Suprapubic skin (tissue), 4 donors: ENCODE measurements at regions not wholly inside any gene's neighbourhood (a gene's known extent, or its start where the extent isn't known, plus 50 kb on each side); places are given as distances from the start of the nearest gene placed in this dataset.

Source experiments
- DNase-seq, 2 donors: peaks; one replicate each; pipeline ENCODE4 v3.0.0-alpha.2; 2019; ENCODE audit warnings: low spot score in 2 of 2
- H3K27ac ChIP-seq: fragments of 200-600 bp; sonication (generic); one replicate; pipeline ENCODE4 v1.5.1; 2019
- H3K27me3 ChIP-seq: fragments of 200-600 bp; sonication (generic); one replicate; pipeline ENCODE4 v1.5.1; 2019
- H3K36me3 ChIP-seq: fragments of 200-600 bp; sonication (generic); one replicate; pipeline ENCODE4 v1.5.1; 2019
- H3K4me1 ChIP-seq: fragments of 200-600 bp; sonication (generic); one replicate; pipeline ENCODE4 v1.5.1; 2019
- H3K4me3 ChIP-seq: fragments of 200-600 bp; sonication (generic); one replicate; pipeline ENCODE4 v1.5.1; 2019; ENCODE audit warnings: mild to moderate bottlenecking
- H3K9me3 ChIP-seq: fragments of 200-600 bp; sonication (generic); one replicate; pipeline ENCODE4 v1.5.1; 2019
- EP300 ChIP-seq: sonication (generic); formaldehyde crosslinking; IDR thresholded peaks from one replicate; pipeline ENCODE4 v1.6.1; 2017; ENCODE audit warnings: antibody characterized with exemption
- POLR2A ChIP-seq, 2 donors: fragments of 450-650 bp; IDR thresholded peaks; one replicate each; pipeline ENCODE4 v1.6.1; 2017; ENCODE audit warnings: antibody characterized with exemption in 2 of 2, mild to moderate bottlenecking in 2 of 2, moderate library complexity in 2 of 2
- POLR2AphosphoS5 ChIP-seq, 3 donors: sonication (generic); formaldehyde crosslinking; IDR thresholded peaks; one replicate each; pipeline ENCODE4 v1.6.1; 2017; ENCODE audit warnings: antibody characterized with exemption in 3 of 3
- WGBS: methylation state at CpG from one replicate; pipeline ENCODE4 v1.1.5; 2018; 5-methylcytosine and 5-hydroxymethylcytosine counted together
- TF ChIP-seq, protein P1 (sequence below), 2 donors: fragments of 200-600 bp in 1 of 2; fragments of 450-650 bp in 1 of 2; sonication (generic) in 1 of 2; IDR thresholded peaks; one replicate each; pipeline ENCODE4 v1.5.1; 2016 to 2019; ENCODE audit warnings: antibody characterized with exemption in 2 of 2, mild to moderate bottlenecking in 1 of 2, moderate library complexity in 1 of 2

DNA sequence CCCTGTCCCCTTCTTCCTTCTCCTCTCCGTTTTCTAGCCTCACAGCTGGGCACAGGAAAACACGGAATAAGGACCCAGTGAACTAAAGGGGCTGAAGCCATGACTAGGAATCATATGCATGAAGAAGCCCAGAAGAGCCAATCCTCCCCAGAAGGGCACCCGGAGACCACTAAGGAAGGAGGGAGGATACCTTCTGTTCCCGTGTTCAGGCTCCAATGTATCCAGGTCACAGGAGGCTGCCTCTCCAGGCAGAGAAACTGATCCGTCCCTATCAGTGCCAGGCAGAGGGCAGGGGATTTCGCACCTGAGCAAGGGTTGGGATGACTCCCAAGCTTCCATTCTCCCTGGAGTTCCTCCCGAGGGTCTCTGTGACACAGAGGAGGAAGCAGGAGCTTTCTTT, 246.6 kb downstream of the SNX10 start:
- TF ChIP-seq POLR2AphosphoS5 (IDR thresholded peaks at IDR 0.05) (no peak), EP300 (no peak), POLR2A (IDR thresholded peaks at IDR 0.05) (no peak)
- TF ChIP-seq, protein P1, sequence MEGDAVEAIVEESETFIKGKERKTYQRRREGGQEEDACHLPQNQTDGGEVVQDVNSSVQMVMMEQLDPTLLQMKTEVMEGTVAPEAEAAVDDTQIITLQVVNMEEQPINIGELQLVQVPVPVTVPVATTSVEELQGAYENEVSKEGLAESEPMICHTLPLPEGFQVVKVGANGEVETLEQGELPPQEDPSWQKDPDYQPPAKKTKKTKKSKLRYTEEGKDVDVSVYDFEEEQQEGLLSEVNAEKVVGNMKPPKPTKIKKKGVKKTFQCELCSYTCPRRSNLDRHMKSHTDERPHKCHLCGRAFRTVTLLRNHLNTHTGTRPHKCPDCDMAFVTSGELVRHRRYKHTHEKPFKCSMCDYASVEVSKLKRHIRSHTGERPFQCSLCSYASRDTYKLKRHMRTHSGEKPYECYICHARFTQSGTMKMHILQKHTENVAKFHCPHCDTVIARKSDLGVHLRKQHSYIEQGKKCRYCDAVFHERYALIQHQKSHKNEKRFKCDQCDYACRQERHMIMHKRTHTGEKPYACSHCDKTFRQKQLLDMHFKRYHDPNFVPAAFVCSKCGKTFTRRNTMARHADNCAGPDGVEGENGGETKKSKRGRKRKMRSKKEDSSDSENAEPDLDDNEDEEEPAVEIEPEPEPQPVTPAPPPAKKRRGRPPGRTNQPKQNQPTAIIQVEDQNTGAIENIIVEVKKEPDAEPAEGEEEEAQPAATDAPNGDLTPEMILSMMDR (IDR thresholded peaks at IDR 0.05): no peak
- WGBS: 68% methylated on average over 7 of the region's 7 CpGs
- peaks cover 53% of the 10 kb centered on the region for H3K27me3 ChIP-seq
- H3K27ac ChIP-seq: no peak overlapping the region
- H3K4me1 ChIP-seq: no peaks in the 10 kb centered on the region
- no peaks in the 10 kb centered on the region for H3K36me3 ChIP-seq
- no peaks in the 10 kb centered on the region for H3K9me3 ChIP-seq
- DNase-seq: no peak
- H3K4me3 ChIP-seq: no peak overlapping the region

DNA sequence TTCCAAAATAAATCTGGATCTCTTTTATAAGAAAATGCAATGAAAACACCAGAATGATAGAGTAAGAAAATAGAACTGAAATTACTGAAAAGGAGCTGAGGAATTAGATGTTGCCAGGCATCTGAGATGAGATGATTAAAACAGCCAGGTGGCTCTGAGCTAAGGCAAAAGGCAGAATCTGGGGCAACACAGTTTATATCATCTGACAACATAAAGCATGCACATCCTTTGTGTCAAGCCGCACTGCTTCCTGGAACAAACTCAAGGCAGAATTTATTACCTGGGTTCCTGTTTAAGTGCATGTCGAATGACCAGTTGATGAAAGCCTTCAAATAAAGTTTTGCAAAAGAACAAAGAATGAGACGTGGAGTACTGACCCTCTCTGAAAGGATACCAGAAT, 247.0 kb downstream of the SNX10 start:
- Histone ChIP-seq H3K36me3 (no peaks in the 10 kb centered on the region), H3K27ac (no peak overlapping the region), H3K9me3 (no peaks in the 10 kb centered on the region), H3K4me3 (no peak overlapping the region), H3K4me1 (no peaks in the 10 kb centered on the region), H3K27me3 (peaks cover 53% of the 10 kb centered on the region)
- DNase-seq: no peak
- 42% methylated on average over 3 of the region's 3 CpGs for WGBS
- TF ChIP-seq EP300 (no peak), POLR2AphosphoS5 (IDR thresholded peaks at IDR 0.05) (no peak), POLR2A (IDR thresholded peaks at IDR 0.05) (no peak)
- TF ChIP-seq, protein P1 (IDR thresholded peaks at IDR 0.05): no peak

DNA sequence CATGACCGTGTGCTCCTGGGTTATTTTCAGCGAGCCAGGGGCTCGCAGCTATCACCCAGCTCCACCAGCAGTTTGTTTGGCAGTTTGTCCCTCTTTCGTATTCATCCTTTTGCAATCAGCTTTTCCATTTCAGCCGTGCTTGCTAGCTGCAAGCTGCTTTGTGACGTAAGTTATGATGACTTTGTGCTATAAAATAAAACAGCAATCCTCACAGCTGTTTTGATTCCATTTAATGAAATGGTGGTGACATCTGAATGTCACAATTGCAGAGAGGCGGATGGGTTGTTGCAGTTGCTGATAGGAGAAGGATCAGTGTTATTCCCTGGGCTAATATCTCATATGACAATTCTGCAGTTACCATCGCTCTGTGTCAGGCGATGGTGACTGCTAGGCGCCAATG, 251.7 kb downstream of the SNX10 start:
- Histone ChIP-seq H3K4me3 (no peak overlapping the region), H3K4me1 (no peaks in the 10 kb centered on the region), H3K27me3 (peaks cover 36% of the 10 kb centered on the region), H3K36me3 (no peaks in the 10 kb centered on the region), H3K9me3 (no peaks in the 10 kb centered on the region), H3K27ac (no peak overlapping the region)
- DNase-seq: no peak
- WGBS: 61% methylated on average over 10 of the region's 10 CpGs
- TF ChIP-seq POLR2A (IDR thresholded peaks at IDR 0.05) (no peak), POLR2AphosphoS5 (IDR thresholded peaks at IDR 0.05) (no peak), EP300 (no peak)
- TF ChIP-seq, protein P1 (IDR thresholded peaks at IDR 0.05): no peak

DNA sequence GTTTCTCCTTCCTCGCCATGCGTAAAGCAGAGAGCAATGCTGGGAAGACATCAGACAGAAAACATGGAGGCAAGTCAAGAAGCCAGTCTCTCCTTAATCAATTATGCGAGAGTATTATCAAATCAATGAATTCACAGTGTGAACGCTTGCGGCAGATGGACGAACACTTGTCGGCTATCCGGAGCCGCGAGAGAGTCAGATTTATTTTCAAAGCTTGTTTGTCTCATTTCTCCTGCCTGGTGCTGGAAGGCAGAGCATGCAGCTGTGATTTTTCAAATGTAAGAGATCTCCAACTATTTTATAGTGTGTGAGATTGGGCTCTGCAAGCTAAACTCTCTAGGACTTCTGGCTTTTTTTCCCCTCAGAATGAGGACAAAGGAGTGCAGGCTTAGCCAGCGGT, 252.3 kb downstream of the SNX10 start:
- no peak overlapping the region for H3K4me3 ChIP-seq
- H3K9me3 ChIP-seq: no peaks in the 10 kb centered on the region
- no peaks in the 10 kb centered on the region for H3K4me1 ChIP-seq
- WGBS: 92% methylated on average over 11 of the region's 11 CpGs
- no peak overlapping the region for H3K27ac ChIP-seq
- TF ChIP-seq POLR2A (IDR thresholded peaks at IDR 0.05): no peak
- TF ChIP-seq, protein P1 (IDR thresholded peaks at IDR 0.05): no peak
- H3K36me3 ChIP-seq: no peaks in the 10 kb centered on the region
- no peak for DNase-seq
- peaks cover 31% of the 10 kb centered on the region for H3K27me3 ChIP-seq

DNA sequence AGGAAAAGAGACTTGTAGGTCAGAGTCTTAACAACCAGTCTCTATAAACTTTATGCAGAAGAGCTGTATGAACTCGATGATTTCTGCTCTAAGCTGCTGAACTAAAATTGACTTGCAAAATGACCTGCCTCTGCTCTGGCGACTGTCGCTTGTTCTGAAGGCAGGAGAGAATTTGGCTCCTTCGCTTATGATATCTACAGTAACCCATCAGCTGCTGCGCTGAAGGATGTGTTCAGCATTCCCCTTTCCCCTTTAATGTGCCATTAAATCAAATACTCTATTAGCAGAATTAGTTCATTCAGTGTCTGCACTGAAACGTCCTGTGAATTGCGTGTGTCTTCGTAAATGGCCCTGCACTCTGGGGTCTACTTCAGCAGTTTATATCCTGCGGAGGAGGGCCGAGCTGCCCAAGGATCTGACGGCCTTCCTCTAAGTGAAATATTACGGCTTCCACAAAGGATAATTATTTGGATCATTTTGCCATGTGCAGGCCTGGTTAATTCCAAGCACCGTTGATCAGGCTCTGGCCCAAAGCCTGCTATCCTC, 254.9 kb downstream of the SNX10 start:
- TF ChIP-seq, protein P1 (IDR thresholded peaks at IDR 0.05): no peak
- TF ChIP-seq EP300 (no peak), POLR2AphosphoS5 (IDR thresholded peaks at IDR 0.05) (no peak), POLR2A (IDR thresholded peaks at IDR 0.05) (no peak)
- WGBS: 81% methylated on average over 13 of the region's 13 CpGs

More for the DNA sequence above, 254.9 kb downstream of the SNX10 start:
- Histone ChIP-seq H3K4me3 (no peak overlapping the region), H3K4me1 (no peaks in the 10 kb centered on the region), H3K27ac (no peak overlapping the region), H3K27me3 (peaks cover 28% of the 10 kb centered on the region), H3K9me3 (no peaks in the 10 kb centered on the region), H3K36me3 (no peaks in the 10 kb centered on the region)
- DNase-seq: no peak
